AG09319 (cell line): ENCODE measurements at regions not wholly inside any gene's neighbourhood (a gene's known extent, or its start where the extent isn't known, plus 50 kb on each side); places are given as distances from the start of the nearest gene placed in this dataset.

ENCODE experiments used
- DNase-seq: peaks from one replicate; pipeline ENCODE4 v3.0.0-alpha.2; 2010; ENCODE audit warnings: low read depth; ENCODE audit errors: extremely low read depth
- CTCF ChIP-seq: IDR thresholded peaks from 2 replicates; pipeline ENCODE4 v1.5.1; 2011; ENCODE audit warnings: low read depth, mild to moderate bottlenecking, inconsistent platforms, low read length, moderate library complexity

DNA sequence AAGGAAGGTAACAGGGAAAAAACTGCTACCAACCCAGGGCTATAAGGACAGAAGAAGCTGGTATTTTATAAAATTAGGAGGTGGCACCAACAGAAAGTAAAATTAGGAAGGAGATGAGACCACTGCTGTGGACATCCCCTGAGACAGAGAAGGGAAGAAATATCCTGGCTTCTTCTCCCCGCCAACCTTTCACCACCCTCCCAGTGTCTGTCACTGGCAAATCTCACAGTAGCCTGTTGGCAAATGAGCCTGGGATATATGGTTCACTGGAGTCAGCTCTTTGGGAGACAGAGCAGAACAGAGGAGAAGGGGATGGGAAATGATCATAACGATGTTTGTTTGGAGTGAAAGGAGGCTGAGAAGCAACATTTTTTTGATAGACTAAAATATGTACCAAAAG lies 190.9 kb upstream of the PACRGL start:
- no peak for TF ChIP-seq CTCF

DNA sequence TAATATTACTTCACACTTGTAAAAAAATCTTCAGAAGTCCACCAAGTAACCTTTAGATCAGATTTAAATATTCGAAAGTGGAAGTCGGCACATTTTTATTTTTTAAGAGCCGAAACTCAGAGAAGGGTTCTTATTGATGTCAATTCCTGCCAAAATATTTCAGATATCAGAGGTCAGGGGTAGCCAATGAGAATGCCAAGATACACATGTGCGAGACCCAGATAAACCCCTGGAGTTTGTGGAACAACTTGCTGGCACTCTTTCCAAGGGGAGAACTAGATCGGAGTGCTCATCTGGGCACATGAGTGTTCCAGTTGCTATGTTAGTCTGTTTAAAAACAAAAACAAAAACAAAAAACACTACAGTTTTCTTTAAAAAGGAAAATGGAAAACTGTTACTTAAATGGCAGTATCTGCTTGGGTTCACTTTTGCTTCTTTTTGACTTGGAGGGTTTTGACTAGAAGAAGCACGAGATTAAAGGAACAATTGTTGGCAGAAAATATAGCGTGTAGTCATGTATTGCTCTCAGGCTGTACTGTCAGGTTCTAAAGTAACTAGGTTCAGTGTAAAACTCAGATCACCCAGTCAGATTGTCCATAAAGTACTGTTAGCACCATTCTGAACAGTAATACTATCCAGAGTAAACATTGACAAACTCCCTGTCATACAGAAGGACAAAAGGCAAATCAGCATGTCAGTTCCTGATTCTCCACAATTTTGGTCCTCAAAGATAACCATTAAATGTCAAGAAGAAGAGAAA lies 188.0 kb upstream of the PACRGL start:
- no peak for TF ChIP-seq CTCF
- no peak for DNase-seq

More for the DNA sequence above, 190.9 kb upstream of the PACRGL start:
- DNase-seq = no peak

- DNase-seq = no peak
- no peak for TF ChIP-seq CTCF
Observed at GRCh38 chr4:20512985-20513384, 187.3 kb upstream of the PACRGL start.

DNA sequence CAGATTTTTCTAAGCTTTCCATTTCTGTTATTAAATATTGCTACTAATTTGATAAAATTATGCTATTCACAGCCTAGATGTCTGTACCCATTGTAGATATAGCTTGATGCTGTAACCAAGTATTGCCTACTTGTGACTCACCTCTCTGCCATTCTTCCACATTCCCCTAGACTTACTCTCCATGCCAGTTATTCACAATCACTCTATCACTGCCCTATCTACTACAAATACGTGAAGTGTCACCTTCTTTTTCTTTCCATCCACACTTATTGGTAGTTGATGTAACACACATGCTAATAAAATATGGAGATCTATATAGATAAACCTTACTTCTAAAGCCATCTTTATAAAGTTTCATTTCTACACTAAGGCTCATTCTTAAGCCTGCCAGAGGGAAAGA lies 179.4 kb upstream of the PACRGL start:
- no peak for DNase-seq
- no peak for TF ChIP-seq CTCF

DNA sequence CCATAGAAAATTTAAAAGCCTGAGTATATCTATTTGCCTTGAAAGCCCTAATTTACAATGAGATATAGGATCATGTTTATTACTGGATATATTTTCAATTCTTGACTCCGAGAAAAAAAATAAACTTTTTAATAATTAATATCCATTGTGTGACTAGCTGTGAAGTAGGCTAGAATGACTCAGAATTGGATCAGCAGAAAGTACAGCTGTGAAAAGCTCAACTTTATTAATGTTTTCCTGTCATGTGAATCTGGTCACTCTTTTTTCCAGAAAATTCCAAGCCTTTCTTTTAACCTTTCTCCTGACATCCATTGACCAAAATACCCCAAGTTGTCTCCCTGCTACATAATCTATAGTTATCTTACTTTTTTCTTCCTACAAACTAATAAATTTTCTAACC lies 171.8 kb upstream of the PACRGL start:
- no peak for DNase-seq
- no peak for TF ChIP-seq CTCF

DNA sequence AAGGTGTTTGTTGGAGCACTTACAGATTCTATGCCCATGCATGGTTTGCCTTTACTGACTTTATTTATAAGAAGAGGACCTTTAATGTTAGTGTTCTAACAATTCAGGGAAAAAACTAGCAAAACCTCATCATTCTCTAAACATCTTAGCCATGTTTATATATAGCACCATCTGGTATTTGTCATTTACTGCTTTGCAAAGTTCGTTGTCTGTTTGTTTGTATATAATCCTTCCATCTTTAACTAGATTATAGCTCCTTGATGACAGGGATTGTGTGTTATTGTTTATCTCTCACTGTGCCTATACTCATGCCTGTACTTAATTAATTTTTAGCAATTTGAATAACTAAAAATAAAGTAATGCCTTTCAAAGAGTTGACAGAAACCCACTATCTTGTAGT lies 170.6 kb upstream of the PACRGL start:
- DNase-seq = no peak
- no peak for TF ChIP-seq CTCF

DNA sequence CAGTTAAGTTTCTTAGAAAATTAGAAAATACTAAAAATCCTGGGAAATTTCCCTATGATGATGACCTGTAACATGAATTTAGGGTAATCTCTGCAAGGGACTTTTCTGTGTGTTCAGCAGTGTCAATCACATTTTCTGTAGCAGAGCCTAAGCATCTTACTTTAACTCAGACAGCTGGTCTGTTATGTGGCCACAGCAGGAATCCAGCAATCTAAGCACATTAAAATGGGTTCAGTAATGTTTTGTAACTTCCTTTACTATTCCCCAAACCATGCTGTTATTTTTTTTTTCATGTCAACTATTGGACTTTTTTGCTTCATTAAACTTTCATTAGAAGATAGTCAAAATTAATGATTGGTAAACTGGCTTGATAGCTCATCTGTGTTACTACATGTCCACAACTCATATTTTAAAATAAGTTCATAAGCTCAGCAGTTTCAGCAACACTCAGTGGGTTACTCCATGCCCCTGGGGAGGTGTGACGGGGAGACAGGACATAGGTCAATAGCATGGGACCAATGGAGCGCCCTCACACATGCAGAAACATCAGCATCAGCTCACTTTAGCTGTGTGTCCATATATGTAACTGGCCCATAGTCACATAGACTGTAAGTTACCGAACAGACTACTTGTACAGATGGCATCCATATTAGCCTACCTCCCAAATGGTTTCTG lies 168.0 kb upstream of the PACRGL start:
- no peak for TF ChIP-seq CTCF
- DNase-seq = no peak
